GM23338 (cell line): ENCODE measurements at regions not wholly inside any gene's neighbourhood (a gene's known extent, or its start where the extent isn't known, plus 50 kb on each side); places are given as distances from the start of the nearest gene placed in this dataset.

Experiments used
- ATAC-seq: fragments of 200-7000 bp; cut with Tn5 transposase; 3 replicates; pipeline ENCODE4 v1.9.1; 2020
- DNase-seq: peaks from one replicate; pipeline ENCODE4 v3.0.0-alpha.2; 2015; ENCODE audit warnings: low spot score
- H2AFZ ChIP-seq: fragments of 200-600 bp; sonication (generic); 2 replicates; pipeline ENCODE4 v1.8.0; 2016; ENCODE audit warnings: antibody characterized with exemption, mild to moderate bottlenecking, moderate library complexity
- H3F3A ChIP-seq: fragments of 200-600 bp; sonication (generic); replicated peaks from 2 replicates; pipeline ENCODE4 v1.8.0; 2017; ENCODE audit warnings: antibody characterized with exemption, mixed run types, low read depth
- H3K27ac ChIP-seq: fragments of 200-600 bp; sonication (generic); 2 replicates; pipeline ENCODE4 v1.6.1; 2016; ENCODE audit warnings: low read depth
- H3K27me3 ChIP-seq: fragments of 200-600 bp; sonication (generic); 2 replicates; pipeline ENCODE4 v1.8.0; 2016; ENCODE audit warnings: mild to moderate bottlenecking, mixed run types, moderate library complexity; ENCODE audit not compliant: insufficient read depth
- H3K36me3 ChIP-seq: fragments of 200-600 bp; sonication (generic); 2 replicates; pipeline ENCODE4 v1.8.0; 2016; ENCODE audit warnings: mild to moderate bottlenecking; ENCODE audit not compliant: insufficient read depth
- H3K4me1 ChIP-seq: fragments of 200-600 bp; sonication (generic); 2 replicates; pipeline ENCODE4 v1.8.0; 2016; ENCODE audit warnings: mild to moderate bottlenecking, moderate library complexity; ENCODE audit not compliant: insufficient read depth
- H3K4me2 ChIP-seq: fragments of 200-600 bp; sonication (generic); 2 replicates; pipeline ENCODE4 v1.7.1; 2017; ENCODE audit warnings: mixed run types
- H3K4me3 ChIP-seq: fragments of 200-600 bp; sonication (generic); 2 replicates; pipeline ENCODE4 v1.6.1; 2016; ENCODE audit warnings: mixed run types
- H3K79me2 ChIP-seq: fragments of 200-600 bp; sonication (generic); replicated peaks from 2 replicates; pipeline ENCODE4 v1.8.0; 2017; ENCODE audit warnings: mild to moderate bottlenecking; ENCODE audit not compliant: insufficient read depth
- H3K9me2 ChIP-seq: fragments of 200-600 bp; sonication (generic); 2 replicates; pipeline ENCODE4 v1.8.0; 2017; ENCODE audit not compliant: insufficient read depth
- H4K20me1 ChIP-seq: fragments of 200-600 bp; sonication (generic); replicated peaks from 2 replicates; pipeline ENCODE4 v1.8.0; 2017; ENCODE audit warnings: mild to moderate bottlenecking; ENCODE audit not compliant: insufficient read depth
- H3K27ac Mint-ChIP-seq: 2 replicates; pipeline ENCODE4 v1.8.0; 2020; ENCODE audit warnings: inconsistent platforms, mild to moderate bottlenecking, moderate library complexity, mixed read lengths
- H3K27me3 Mint-ChIP-seq: 3 replicates; pipeline ENCODE4 v1.8.0; 2022; ENCODE audit warnings: low read depth, mild to moderate bottlenecking, moderate library complexity, mixed read lengths, inconsistent platforms; ENCODE audit not compliant: insufficient read depth, poor library complexity
- H3K36me3 Mint-ChIP-seq: 3 replicates; pipeline ENCODE4 v1.8.0; 2021; ENCODE audit warnings: low read depth, mild to moderate bottlenecking, inconsistent platforms, moderate library complexity, mixed read lengths
- H3K4me1 Mint-ChIP-seq: 3 replicates; pipeline ENCODE4 v1.8.0; 2020; ENCODE audit warnings: mild to moderate bottlenecking, inconsistent platforms, mixed read lengths
- H3K4me3 Mint-ChIP-seq: 3 replicates; pipeline ENCODE4 v1.8.0; 2021; ENCODE audit warnings: moderate library complexity, mild to moderate bottlenecking, inconsistent platforms, mixed read lengths
- H3K9me3 Mint-ChIP-seq: 3 replicates; pipeline ENCODE4 v1.8.0; 2020; ENCODE audit warnings: moderate library complexity, mild to moderate bottlenecking, inconsistent platforms, mixed read lengths
- CREB1 ChIP-seq: fragments of 250-450 bp; sonication (Bioruptor Pico); IDR thresholded peaks from 2 replicates; pipeline ENCODE4 v1.5.0; 2020; ENCODE audit warnings: low read depth, mild to moderate bottlenecking, moderate library complexity
- EZH2 ChIP-seq: fragments of 200-600 bp; sonication (generic); IDR thresholded peaks from one replicate; pipeline ENCODE4 v1.8.0; 2017; ENCODE audit warnings: antibody characterized with exemption, mild to moderate bottlenecking, low read depth; ENCODE audit not compliant: unreplicated experiment
- EZH2phosphoT487 ChIP-seq: fragments of 200-600 bp; sonication (generic); IDR thresholded peaks from one replicate; pipeline ENCODE4 v1.8.1; 2018; ENCODE audit warnings: antibody characterized with exemption; ENCODE audit not compliant: unreplicated experiment
- JUNB ChIP-seq: IDR thresholded peaks from one replicate; pipeline ENCODE4 v1.6.1; 2016; ENCODE audit warnings: antibody characterized with exemption; ENCODE audit not compliant: unreplicated experiment
- NANOG ChIP-seq: IDR thresholded peaks from 2 replicates; pipeline ENCODE4 v1.6.1; 2016; ENCODE audit warnings: antibody characterized with exemption, borderline replicate concordance
- POLR2AphosphoS5 ChIP-seq: IDR thresholded peaks from 2 replicates; pipeline ENCODE4 v1.6.1; 2016; ENCODE audit warnings: antibody characterized with exemption, low read depth
- STAT1 ChIP-seq: IDR thresholded peaks from one replicate; pipeline ENCODE4 v1.6.1; 2016; ENCODE audit warnings: antibody characterized with exemption; ENCODE audit not compliant: unreplicated experiment
- ZNF114 ChIP-seq: fragments of 250-450 bp; sonication (Bioruptor Pico); IDR thresholded peaks from 2 replicates; pipeline ENCODE4 v1.5.0; 2020; ENCODE audit warnings: mild to moderate bottlenecking, moderate library complexity
- ZNF331 ChIP-seq: fragments of 250-450 bp; sonication (Bioruptor Pico); IDR thresholded peaks from 2 replicates; pipeline ENCODE4 v1.5.0; 2020; ENCODE audit warnings: low read depth, mild to moderate bottlenecking, moderate library complexity
- TF ChIP-seq, protein P1 (sequence below): fragments of 250-450 bp; sonication (Bioruptor Pico); IDR thresholded peaks from 2 replicates; pipeline ENCODE4 v1.5.0; 2020; ENCODE audit warnings: mild to moderate bottlenecking, moderate library complexity
- TF ChIP-seq, protein P2 (sequence below), 2 experiments: fragments of 200-600 bp in 1 of 2; sonication (generic) in 1 of 2; conservative IDR thresholded peaks; 2 replicates each; pipeline versions ENCODE4 v1.5.1 to v1.6.1; 2016 to 2017; ENCODE audit warnings: antibody characterized with exemption in 2 of 2, low read depth in 2 of 2, mild to moderate bottlenecking in 2 of 2, moderate library complexity in 1 of 2
- TF ChIP-seq, protein P3 (sequence below): IDR thresholded peaks from 2 replicates; pipeline ENCODE4 v1.6.1; 2016; ENCODE audit warnings: antibody characterized with exemption
- TF ChIP-seq, protein P4 (sequence below): IDR thresholded peaks from one replicate; pipeline ENCODE4 v1.6.1; 2018; ENCODE audit warnings: antibody characterized with exemption; ENCODE audit not compliant: unreplicated experiment

DNA sequence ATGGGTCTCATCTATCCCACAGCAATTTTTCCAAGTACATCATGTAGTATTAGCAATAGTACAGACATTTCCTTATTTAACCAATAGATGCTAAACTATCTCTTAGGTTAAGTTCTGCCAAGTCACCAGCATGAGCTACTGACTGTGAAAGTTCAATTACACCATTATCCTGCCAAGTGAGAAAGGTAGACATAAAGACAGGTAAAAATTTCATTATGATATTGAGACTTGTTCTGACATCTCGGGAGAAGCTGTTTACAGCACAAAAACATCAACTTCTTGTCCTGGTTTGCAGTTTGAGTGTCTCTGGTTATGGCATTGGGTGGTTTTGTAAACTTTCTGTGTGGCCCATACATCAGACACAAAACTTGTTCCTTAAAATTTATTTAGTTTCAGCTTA is 622.4 kb upstream of the PCDH10 start:
- H3K36me3 Mint-ChIP-seq = peaks cover 5% of the 10 kb centered on the region; the same call in 2 of the 3 replicates
- no peak overlapping the region for H3K4me2 ChIP-seq
- no peaks in the 10 kb centered on the region for H3K9me2 ChIP-seq
- TF ChIP-seq NANOG (no peak), ZNF331 (CRISPR knock-in tag) (no peak), EZH2 (no peak), CREB1 (CRISPR knock-in tag) (no peak), JUNB (no peak), ZNF114 (CRISPR knock-in tag) (no peak), STAT1 (no peak), EZH2phosphoT487 (no peak), POLR2AphosphoS5 (no peak)
- TF ChIP-seq, protein P1, sequence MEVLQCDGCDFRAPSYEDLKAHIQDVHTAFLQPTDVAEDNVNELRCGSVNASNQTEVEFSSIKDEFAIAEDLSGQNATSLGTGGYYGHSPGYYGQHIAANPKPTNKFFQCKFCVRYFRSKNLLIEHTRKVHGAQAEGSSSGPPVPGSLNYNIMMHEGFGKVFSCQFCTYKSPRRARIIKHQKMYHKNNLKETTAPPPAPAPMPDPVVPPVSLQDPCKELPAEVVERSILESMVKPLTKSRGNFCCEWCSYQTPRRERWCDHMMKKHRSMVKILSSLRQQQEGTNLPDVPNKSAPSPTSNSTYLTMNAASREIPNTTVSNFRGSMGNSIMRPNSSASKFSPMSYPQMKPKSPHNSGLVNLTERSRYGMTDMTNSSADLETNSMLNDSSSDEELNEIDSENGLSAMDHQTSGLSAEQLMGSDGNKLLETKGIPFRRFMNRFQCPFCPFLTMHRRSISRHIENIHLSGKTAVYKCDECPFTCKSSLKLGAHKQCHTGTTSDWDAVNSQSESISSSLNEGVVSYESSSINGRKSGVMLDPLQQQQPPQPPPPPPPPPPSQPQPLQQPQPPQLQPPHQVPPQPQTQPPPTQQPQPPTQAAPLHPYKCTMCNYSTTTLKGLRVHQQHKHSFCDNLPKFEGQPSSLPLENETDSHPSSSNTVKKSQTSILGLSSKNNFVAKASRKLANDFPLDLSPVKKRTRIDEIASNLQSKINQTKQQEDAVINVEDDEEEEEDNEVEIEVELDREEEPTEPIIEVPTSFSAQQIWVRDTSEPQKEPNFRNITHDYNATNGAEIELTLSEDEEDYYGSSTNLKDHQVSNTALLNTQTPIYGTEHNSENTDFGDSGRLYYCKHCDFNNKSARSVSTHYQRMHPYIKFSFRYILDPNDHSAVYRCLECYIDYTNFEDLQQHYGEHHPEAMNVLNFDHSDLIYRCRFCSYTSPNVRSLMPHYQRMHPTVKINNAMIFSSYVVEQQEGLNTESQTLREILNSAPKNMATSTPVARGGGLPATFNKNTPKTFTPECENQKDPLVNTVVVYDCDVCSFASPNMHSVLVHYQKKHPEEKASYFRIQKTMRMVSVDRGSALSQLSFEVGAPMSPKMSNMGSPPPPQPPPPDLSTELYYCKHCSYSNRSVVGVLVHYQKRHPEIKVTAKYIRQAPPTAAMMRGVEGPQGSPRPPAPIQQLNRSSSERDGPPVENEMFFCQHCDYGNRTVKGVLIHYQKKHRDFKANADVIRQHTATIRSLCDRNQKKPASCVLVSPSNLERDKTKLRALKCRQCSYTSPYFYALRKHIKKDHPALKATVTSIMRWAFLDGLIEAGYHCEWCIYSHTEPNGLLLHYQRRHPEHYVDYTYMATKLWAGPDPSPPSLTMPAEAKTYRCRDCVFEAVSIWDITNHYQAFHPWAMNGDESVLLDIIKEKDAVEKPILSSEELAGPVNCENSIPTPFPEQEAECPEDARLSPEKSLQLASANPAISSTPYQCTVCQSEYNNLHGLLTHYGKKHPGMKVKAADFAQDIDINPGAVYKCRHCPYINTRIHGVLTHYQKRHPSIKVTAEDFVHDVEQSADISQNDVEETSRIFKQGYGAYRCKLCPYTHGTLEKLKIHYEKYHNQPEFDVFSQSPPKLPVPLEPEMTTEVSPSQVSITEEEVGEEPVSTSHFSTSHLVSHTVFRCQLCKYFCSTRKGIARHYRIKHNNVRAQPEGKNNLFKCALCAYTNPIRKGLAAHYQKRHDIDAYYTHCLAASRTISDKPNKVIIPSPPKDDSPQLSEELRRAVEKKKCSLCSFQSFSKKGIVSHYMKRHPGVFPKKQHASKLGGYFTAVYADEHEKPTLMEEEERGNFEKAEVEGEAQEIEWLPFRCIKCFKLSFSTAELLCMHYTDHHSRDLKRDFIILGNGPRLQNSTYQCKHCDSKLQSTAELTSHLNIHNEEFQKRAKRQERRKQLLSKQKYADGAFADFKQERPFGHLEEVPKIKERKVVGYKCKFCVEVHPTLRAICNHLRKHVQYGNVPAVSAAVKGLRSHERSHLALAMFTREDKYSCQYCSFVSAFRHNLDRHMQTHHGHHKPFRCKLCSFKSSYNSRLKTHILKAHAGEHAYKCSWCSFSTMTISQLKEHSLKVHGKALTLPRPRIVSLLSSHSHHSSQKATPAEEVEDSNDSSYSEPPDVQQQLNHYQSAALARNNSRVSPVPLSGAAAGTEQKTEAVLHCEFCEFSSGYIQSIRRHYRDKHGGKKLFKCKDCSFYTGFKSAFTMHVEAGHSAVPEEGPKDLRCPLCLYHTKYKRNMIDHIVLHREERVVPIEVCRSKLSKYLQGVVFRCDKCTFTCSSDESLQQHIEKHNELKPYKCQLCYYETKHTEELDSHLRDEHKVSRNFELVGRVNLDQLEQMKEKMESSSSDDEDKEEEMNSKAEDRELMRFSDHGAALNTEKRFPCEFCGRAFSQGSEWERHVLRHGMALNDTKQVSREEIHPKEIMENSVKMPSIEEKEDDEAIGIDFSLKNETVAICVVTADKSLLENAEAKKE (CRISPR knock-in tag) = no peak
- TF ChIP-seq, protein P2, sequence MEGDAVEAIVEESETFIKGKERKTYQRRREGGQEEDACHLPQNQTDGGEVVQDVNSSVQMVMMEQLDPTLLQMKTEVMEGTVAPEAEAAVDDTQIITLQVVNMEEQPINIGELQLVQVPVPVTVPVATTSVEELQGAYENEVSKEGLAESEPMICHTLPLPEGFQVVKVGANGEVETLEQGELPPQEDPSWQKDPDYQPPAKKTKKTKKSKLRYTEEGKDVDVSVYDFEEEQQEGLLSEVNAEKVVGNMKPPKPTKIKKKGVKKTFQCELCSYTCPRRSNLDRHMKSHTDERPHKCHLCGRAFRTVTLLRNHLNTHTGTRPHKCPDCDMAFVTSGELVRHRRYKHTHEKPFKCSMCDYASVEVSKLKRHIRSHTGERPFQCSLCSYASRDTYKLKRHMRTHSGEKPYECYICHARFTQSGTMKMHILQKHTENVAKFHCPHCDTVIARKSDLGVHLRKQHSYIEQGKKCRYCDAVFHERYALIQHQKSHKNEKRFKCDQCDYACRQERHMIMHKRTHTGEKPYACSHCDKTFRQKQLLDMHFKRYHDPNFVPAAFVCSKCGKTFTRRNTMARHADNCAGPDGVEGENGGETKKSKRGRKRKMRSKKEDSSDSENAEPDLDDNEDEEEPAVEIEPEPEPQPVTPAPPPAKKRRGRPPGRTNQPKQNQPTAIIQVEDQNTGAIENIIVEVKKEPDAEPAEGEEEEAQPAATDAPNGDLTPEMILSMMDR (conservative IDR thresholded peaks at IDR 0.05; ENCODE audit: low read depth in 2 of 2) = no peak
- TF ChIP-seq, protein P3, sequence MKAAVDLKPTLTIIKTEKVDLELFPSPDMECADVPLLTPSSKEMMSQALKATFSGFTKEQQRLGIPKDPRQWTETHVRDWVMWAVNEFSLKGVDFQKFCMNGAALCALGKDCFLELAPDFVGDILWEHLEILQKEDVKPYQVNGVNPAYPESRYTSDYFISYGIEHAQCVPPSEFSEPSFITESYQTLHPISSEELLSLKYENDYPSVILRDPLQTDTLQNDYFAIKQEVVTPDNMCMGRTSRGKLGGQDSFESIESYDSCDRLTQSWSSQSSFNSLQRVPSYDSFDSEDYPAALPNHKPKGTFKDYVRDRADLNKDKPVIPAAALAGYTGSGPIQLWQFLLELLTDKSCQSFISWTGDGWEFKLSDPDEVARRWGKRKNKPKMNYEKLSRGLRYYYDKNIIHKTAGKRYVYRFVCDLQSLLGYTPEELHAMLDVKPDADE = no peak
- TF ChIP-seq, protein P4, sequence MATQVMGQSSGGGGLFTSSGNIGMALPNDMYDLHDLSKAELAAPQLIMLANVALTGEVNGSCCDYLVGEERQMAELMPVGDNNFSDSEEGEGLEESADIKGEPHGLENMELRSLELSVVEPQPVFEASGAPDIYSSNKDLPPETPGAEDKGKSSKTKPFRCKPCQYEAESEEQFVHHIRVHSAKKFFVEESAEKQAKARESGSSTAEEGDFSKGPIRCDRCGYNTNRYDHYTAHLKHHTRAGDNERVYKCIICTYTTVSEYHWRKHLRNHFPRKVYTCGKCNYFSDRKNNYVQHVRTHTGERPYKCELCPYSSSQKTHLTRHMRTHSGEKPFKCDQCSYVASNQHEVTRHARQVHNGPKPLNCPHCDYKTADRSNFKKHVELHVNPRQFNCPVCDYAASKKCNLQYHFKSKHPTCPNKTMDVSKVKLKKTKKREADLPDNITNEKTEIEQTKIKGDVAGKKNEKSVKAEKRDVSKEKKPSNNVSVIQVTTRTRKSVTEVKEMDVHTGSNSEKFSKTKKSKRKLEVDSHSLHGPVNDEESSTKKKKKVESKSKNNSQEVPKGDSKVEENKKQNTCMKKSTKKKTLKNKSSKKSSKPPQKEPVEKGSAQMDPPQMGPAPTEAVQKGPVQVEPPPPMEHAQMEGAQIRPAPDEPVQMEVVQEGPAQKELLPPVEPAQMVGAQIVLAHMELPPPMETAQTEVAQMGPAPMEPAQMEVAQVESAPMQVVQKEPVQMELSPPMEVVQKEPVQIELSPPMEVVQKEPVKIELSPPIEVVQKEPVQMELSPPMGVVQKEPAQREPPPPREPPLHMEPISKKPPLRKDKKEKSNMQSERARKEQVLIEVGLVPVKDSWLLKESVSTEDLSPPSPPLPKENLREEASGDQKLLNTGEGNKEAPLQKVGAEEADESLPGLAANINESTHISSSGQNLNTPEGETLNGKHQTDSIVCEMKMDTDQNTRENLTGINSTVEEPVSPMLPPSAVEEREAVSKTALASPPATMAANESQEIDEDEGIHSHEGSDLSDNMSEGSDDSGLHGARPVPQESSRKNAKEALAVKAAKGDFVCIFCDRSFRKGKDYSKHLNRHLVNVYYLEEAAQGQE = no peak
- no peak for ATAC-seq
- H3K4me3 Mint-ChIP-seq = no peak overlapping the region
- H3F3A ChIP-seq = no peaks in the 10 kb centered on the region
- no peaks in the 10 kb centered on the region; the same call in 1 of the 3 replicates for H3K9me3 Mint-ChIP-seq
- peaks cover 8% of the 10 kb centered on the region; the same call in 2 of the 3 replicates for H3K4me1 Mint-ChIP-seq
- no peaks in the 10 kb centered on the region for H4K20me1 ChIP-seq
- no peak overlapping the region for H3K4me3 ChIP-seq
- no peak for DNase-seq
- H3K79me2 ChIP-seq = no peaks in the 10 kb centered on the region
- H3K27ac ChIP-seq = no peak overlapping the region
- no peak overlapping the region for H3K27ac Mint-ChIP-seq
- H3K4me1 ChIP-seq = peaks cover 6% of the 10 kb centered on the region; the same call in 1 of the 2 replicates
- H2AFZ ChIP-seq = no peak overlapping the region
- no peaks in the 10 kb centered on the region for H3K27me3 ChIP-seq
- H3K36me3 ChIP-seq = no peaks in the 10 kb centered on the region
- no peaks in the 10 kb centered on the region for H3K27me3 Mint-ChIP-seq
